SU-DHL-6 (cell line): ENCODE measurements at regions not wholly inside any gene's neighbourhood (a gene's known extent, or its start where the extent isn't known, plus 50 kb on each side); places are given as distances from the start of the nearest gene placed in this dataset.

ENCODE experiments used
- H2AFZ ChIP-seq: fragments of 200-600 bp; sonication (generic); 2 replicates; pipeline ENCODE4 v1.6.1; 2014; ENCODE audit warnings: low read depth, mild to moderate bottlenecking, moderate library complexity, mixed read lengths, antibody characterized with exemption, low read length; ENCODE audit not compliant: severe bottlenecking
- H3F3A ChIP-seq: fragments of 200-600 bp; shearing (Covaris generic); 2 replicates; pipeline ENCODE4 v1.6.0; 2016; ENCODE audit warnings: antibody characterized with exemption, mild to moderate bottlenecking; ENCODE audit not compliant: insufficient read depth
- H3K27ac ChIP-seq: fragments of 200-600 bp; sonication (generic); 2 replicates; pipeline ENCODE4 v1.5.1; 2016; ENCODE audit warnings: low read depth, mild to moderate bottlenecking, low read length, moderate library complexity, mixed read lengths
- H3K27me3 ChIP-seq: fragments of 200-600 bp; sonication (generic), shearing (Covaris generic); 2 replicates; pipeline ENCODE4 v1.6.0; 2014; ENCODE audit warnings: mild to moderate bottlenecking, low read length
- H3K36me3 ChIP-seq: fragments of 200-600 bp; sonication (generic); 2 replicates; pipeline ENCODE4 v1.6.1; 2014; ENCODE audit warnings: mild to moderate bottlenecking, low read length, mixed read lengths
- H3K4me2 ChIP-seq: fragments of 300-600, 200-600 bp; shearing (Covaris generic), sonication (generic); 2 replicates; pipeline ENCODE4 v1.6.0; 2014; ENCODE audit warnings: low read length, low read depth, mild to moderate bottlenecking; ENCODE audit not compliant: poor library complexity, severe bottlenecking
- H3K4me3 ChIP-seq: fragments of 200-600 bp; sonication (generic); 2 replicates; pipeline ENCODE4 v1.5.1; 2014; ENCODE audit warnings: antibody characterized with exemption, low read length, mild to moderate bottlenecking, mixed read lengths; ENCODE audit not compliant: insufficient read depth, poor library complexity, severe bottlenecking
- H3K79me2 ChIP-seq: fragments of 200-600 bp; sonication (generic); 2 replicates; pipeline ENCODE4 v1.6.1; 2014; ENCODE audit warnings: mild to moderate bottlenecking, low read length, moderate library complexity; ENCODE audit not compliant: insufficient read depth
- H3K9ac ChIP-seq: fragments of 200-600 bp; sonication (generic); 2 replicates; pipeline ENCODE4 v1.7.0; 2014; ENCODE audit warnings: mild to moderate bottlenecking, low read length
- H3K9me2 ChIP-seq: fragments of 200-600 bp; sonication (generic); replicated peaks from 2 replicates; pipeline ENCODE4 v1.6.1; 2014; ENCODE audit warnings: low read length; ENCODE audit not compliant: insufficient read depth
- H3K9me3 ChIP-seq: fragments of 200-600 bp; sonication (generic); 2 replicates; pipeline ENCODE4 v1.6.1; 2014; ENCODE audit warnings: low read length, mixed read lengths; ENCODE audit not compliant: insufficient read depth
- H4K20me1 ChIP-seq: fragments of 200-600 bp; sonication (generic); 2 replicates; pipeline ENCODE4 v1.6.1; 2014; ENCODE audit warnings: low read depth, mild to moderate bottlenecking, antibody characterized with exemption, low read length, moderate library complexity, mixed read lengths
- EZH2phosphoT487 ChIP-seq: fragments of 200-600 bp; sonication (generic), shearing (Covaris generic); conservative IDR thresholded peaks from 2 replicates; pipeline ENCODE4 v1.6.1; 2018; ENCODE audit warnings: mild to moderate bottlenecking, antibody characterized with exemption, low read length, moderate library complexity, mixed read lengths
- TF ChIP-seq, protein P1 (sequence below): fragments of 200-600 bp; sonication (generic); IDR thresholded peaks from one replicate; pipeline ENCODE4 v1.5.1; 2017; ENCODE audit warnings: antibody characterized with exemption, mild to moderate bottlenecking, low read length, moderate library complexity; ENCODE audit not compliant: insufficient read depth, poor library complexity, severe bottlenecking

DNA sequence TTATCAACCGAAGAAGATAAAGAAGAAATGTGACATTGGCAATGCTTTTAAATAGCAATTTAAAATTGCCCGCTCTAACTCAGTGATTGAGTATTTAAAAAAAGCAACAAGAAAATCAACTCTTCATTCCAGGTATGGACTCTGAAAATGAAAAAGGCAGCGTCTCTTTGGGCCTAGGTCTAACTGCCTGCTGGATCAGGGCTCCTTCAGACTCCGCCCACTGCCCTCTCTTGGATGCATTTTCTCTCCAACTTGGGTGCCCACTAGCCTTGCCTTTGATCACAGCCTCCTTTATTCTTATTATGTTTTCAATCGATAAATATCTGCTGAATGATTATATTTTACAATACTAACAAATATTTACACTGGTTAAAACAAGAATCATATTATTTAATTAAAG is 268.9 kb downstream of the MRPL39 start:
- no peaks in the 10 kb centered on the region for H3K9me2 ChIP-seq
- H3K27me3 ChIP-seq = no peaks in the 10 kb centered on the region
- H3K9ac ChIP-seq = no peak overlapping the region
- no peaks in the 10 kb centered on the region for H4K20me1 ChIP-seq
- no peaks in the 10 kb centered on the region for H3K9me3 ChIP-seq
- no peaks in the 10 kb centered on the region for H3K36me3 ChIP-seq
- TF ChIP-seq, protein P1, sequence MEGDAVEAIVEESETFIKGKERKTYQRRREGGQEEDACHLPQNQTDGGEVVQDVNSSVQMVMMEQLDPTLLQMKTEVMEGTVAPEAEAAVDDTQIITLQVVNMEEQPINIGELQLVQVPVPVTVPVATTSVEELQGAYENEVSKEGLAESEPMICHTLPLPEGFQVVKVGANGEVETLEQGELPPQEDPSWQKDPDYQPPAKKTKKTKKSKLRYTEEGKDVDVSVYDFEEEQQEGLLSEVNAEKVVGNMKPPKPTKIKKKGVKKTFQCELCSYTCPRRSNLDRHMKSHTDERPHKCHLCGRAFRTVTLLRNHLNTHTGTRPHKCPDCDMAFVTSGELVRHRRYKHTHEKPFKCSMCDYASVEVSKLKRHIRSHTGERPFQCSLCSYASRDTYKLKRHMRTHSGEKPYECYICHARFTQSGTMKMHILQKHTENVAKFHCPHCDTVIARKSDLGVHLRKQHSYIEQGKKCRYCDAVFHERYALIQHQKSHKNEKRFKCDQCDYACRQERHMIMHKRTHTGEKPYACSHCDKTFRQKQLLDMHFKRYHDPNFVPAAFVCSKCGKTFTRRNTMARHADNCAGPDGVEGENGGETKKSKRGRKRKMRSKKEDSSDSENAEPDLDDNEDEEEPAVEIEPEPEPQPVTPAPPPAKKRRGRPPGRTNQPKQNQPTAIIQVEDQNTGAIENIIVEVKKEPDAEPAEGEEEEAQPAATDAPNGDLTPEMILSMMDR = no peak
- TF ChIP-seq EZH2phosphoT487 = no peak
- no peaks in the 10 kb centered on the region for H3F3A ChIP-seq
- H2AFZ ChIP-seq = no peak overlapping the region
- H3K79me2 ChIP-seq = no peaks in the 10 kb centered on the region
- H3K27ac ChIP-seq = no peak overlapping the region
- no peak overlapping the region for H3K4me2 ChIP-seq
- no peak overlapping the region for H3K4me3 ChIP-seq

DNA sequence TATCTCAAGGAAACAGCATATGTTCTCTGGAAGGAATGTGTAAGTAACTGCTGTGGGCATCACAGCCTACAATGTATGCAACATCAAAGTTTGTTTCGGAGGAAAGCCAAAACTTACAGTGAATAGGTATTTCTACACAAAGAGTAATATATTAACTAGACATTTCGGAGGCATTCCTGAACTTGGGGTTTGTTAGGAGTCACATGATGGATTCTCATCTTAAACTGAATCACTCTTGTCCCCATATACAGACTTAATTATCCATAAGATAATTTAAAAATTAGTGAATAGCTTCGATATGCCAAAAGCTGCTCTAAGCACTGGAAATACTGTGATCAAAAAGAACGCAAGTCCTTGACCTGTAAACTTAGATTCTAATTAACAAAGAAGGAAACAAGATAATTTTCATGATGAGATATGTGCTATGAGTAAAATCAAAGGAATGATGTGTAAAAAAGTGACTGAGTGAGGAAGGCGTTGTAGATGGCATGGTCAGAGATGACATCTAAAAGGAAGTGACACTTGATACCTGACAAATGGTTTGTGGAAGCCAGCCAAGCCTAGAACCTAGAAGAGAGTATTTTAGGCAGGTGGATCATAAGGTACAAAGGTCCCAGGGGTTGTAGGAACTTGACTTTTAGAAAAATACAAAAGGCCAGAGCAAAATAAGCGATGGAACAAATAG is 273.1 kb downstream of the MRPL39 start:
- Histone ChIP-seq H3F3A (no peaks in the 10 kb centered on the region), H3K9me3 (no peaks in the 10 kb centered on the region), H3K36me3 (no peaks in the 10 kb centered on the region), H3K27me3 (no peaks in the 10 kb centered on the region), H3K4me2 (no peak overlapping the region), H3K9ac (no peak overlapping the region), H3K27ac (no peak overlapping the region), H3K9me2 (no peaks in the 10 kb centered on the region), H3K4me3 (no peak overlapping the region), H3K79me2 (no peaks in the 10 kb centered on the region), H4K20me1 (no peaks in the 10 kb centered on the region), H2AFZ (no peak overlapping the region)
- TF ChIP-seq EZH2phosphoT487 = no peak
- TF ChIP-seq, protein P1 = no peak

DNA sequence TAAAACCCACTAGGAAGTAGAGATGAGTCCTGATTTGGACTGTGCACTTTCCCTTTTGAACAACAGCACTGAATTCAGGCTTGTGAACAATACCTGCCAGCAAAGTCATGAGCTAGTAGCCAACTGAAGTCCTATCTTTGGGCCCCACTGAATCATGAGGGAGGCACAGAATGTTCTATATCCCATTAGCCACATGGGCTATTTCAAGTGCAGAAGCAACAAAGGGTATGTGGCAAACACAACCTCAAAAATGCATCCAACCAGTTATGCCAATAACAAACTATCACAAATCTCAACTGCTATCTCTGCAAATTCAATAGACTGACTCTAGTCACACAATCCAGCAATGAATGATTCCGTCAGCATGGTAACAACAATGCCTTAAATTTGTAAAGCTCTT is 276.0 kb downstream of the MRPL39 start:
- H3K9me2 ChIP-seq = no peaks in the 10 kb centered on the region
- no peaks in the 10 kb centered on the region for H3F3A ChIP-seq
- H3K79me2 ChIP-seq = no peaks in the 10 kb centered on the region
- no peaks in the 10 kb centered on the region for H4K20me1 ChIP-seq
- TF ChIP-seq, protein P1 = no peak
- TF ChIP-seq EZH2phosphoT487 = no peak
- H3K4me3 ChIP-seq = no peak overlapping the region
- no peak overlapping the region for H3K9ac ChIP-seq
- H2AFZ ChIP-seq = no peak overlapping the region
- H3K4me2 ChIP-seq = no peak overlapping the region
- H3K36me3 ChIP-seq = no peaks in the 10 kb centered on the region
- H3K9me3 ChIP-seq = no peaks in the 10 kb centered on the region
- no peak overlapping the region for H3K27ac ChIP-seq
- H3K27me3 ChIP-seq = no peaks in the 10 kb centered on the region
